SK-N-SH treated with all-trans-retinoic acid at 6 μM for 48 hours (cell line): ENCODE measurements at regions not wholly inside any gene's neighbourhood (a gene's known extent, or its start where the extent isn't known, plus 50 kb on each side); places are given as distances from the start of the nearest gene placed in this dataset.

Experiments used
- CSDC2 ChIP-seq: fragments of 250-450 bp; sonication (Bioruptor Pico); IDR thresholded peaks from 2 replicates; pipeline ENCODE4 v1.5.0; 2020; ENCODE audit warnings: mild to moderate bottlenecking, moderate library complexity
- GLIS3 ChIP-seq: fragments of 250-450 bp; sonication (Bioruptor Pico); IDR thresholded peaks from 2 replicates; pipeline ENCODE4 v1.5.0; 2020; ENCODE audit warnings: mild to moderate bottlenecking, moderate library complexity
- PATZ1 ChIP-seq: fragments of 250-450 bp; sonication (Bioruptor Pico); IDR thresholded peaks from 2 replicates; pipeline ENCODE4 v1.8.0; 2020; ENCODE audit warnings: mild to moderate bottlenecking, moderate library complexity, borderline replicate concordance
- POU6F1 ChIP-seq: fragments of 250-450 bp; sonication (Bioruptor Pico); IDR thresholded peaks from 2 replicates; pipeline ENCODE4 v1.8.0; 2021; ENCODE audit warnings: low read depth, mild to moderate bottlenecking, moderate library complexity, borderline replicate concordance
- ZFP3 ChIP-seq: fragments of 250-450 bp; sonication (Bioruptor Pico); IDR thresholded peaks from 2 replicates; pipeline ENCODE4 v1.5.0; 2020; ENCODE audit warnings: mild to moderate bottlenecking, moderate library complexity

- no peak for TF ChIP-seq POU6F1
- TF ChIP-seq ZFP3 (CRISPR knock-in tag): no peak
- TF ChIP-seq CSDC2 (CRISPR knock-in tag): no peak
- TF ChIP-seq PATZ1 (CRISPR knock-in tag): no peak
- TF ChIP-seq GLIS3: no peak
These were observed 93.9 kb downstream of the QDPR start for GRCh38 chr4:17418010-17418409.
